NCI-H146 (cell line): ENCODE measurements at regions not wholly inside any gene's neighbourhood (a gene's known extent, or its start where the extent isn't known, plus 50 kb on each side); places are given as distances from the start of the nearest gene placed in this dataset.
"Not testable (repeated sequence)": the region's sequence is repeated elsewhere in the genome, so short reads cannot be mapped to it uniquely, and the experiment has no call there.

ENCODE experiments used
- DNase-seq: peaks from one replicate; lab custom pipeline; 2025; lab: John Stamatoyannopoulos, UW

- not testable (repeated sequence) for DNase-seq
Measured at GRCh38 chr3:90206482-90206881, 1099.1 kb downstream of the EPHA3 start.

- not testable (repeated sequence) for DNase-seq
Measured at GRCh38 chr3:90207353-90208097, 1100.1 kb downstream of the EPHA3 start.

DNA sequence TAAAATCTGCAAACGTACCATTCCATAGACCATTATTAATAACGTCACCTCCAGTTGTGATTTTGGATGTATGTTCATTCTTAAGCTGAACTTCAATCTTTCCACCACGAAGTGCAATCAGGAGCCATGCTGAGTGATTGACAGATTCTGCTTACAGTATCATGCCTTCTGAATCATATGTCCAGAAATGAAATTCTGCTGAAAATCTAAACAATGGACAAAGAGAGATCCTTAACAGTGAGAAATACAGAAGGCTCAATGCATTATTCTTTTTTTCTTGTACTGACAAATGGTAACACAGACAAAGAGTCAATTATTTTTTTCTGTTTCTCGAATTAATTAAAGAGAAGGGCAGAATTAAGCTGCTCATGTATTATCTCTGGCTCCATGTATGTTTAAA is 1114.5 kb downstream of the EPHA3 start:
- DNase-seq: no peak

GRCh38 chr3:90241481-90241880 is 1134.1 kb downstream of the EPHA3 start:
- no peak for DNase-seq

GRCh38 chr3:90253131-90253530 is 1145.7 kb downstream of the EPHA3 start:
- DNase-seq: no peak

- DNase-seq: no peak
Measured at GRCh38 chr3:90261481-90262433, 1154.3 kb downstream of the EPHA3 start.
